ENCODE measurements at regions not wholly inside any gene's neighbourhood (a gene's known extent, or its start where the extent isn't known, plus 50 kb on each side); places are given as distances from the start of the nearest gene placed in this dataset. TPM values are rescaled to one million over a fixed set of nuclear protein-coding genes. Genes with fewer than 3 reads are reported as not detected.
A peak's percentile ranks its signal among the peaks of the same experiment; 100 is the strongest.
"Not testable (repeated sequence)": the region's sequence is repeated elsewhere in the genome, so short reads cannot be mapped to it uniquely, and the experiment has no call there.

DNA sequence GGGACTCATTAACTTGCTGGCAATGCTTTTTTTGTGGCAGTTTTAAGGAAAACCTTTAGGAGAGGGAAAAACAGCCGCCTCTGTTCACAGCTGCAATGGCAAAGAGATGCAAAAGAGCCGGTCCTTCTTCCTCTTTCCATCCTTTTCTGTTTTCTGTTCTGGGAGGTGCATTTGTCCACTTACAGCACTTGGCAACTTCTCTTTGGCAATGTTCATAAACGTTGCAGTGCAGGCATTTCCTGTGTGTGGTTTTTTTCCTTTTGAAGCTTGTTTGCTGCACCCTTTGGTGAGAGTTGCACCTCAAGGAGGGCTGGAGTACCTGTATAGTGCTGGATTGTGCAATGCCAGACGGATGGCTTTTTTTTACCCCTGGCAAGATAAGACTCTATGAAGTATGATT is 53.9 kb upstream of the HABP2 start:
- Histone ChIP-seq H3K27ac (ENCODE audit: low read depth in 1 of 2, low read length in 1 of 2) (no peak overlapping the region), H3K36me3 (ENCODE audit: control insufficient read depth in 4 of 4, insufficient read depth in 4 of 4, low read length in 4 of 4) (no peaks in the 10 kb centered on the region), H3K4me3 (no peak overlapping the region), H3K9ac (ENCODE audit: insufficient read depth in 1 of 2, low read length in 2 of 2) (no peak overlapping the region), H3K27me3 (ENCODE audit: control insufficient read depth in 3 of 3, insufficient read depth in 3 of 3, low read length in 2 of 3) (no peaks in the 10 kb centered on the region), H3K9me3 (ENCODE audit: control insufficient read depth in 4 of 4, insufficient read depth in 3 of 4, low read length in 3 of 4) (no peaks in the 10 kb centered on the region), H3K4me1 (ENCODE audit: control insufficient read depth in 5 of 5, insufficient read depth in 5 of 5, low read length in 5 of 5) (peaks cover 0 to 42% (median 12%) of the 10 kb centered on the region in 5 donors)
- peak; percentile 37 for ATAC-seq (ENCODE audit: insufficient read depth, low FRiP score)
- no peak for TF ChIP-seq CTCF (IDR thresholded peaks at IDR 0.05; ENCODE audit: control extremely low read depth, extremely low read depth)
- peak; percentile 55 to 83 (median 63) for DNase-seq
- WGBS, 2 donors = 5 to 17% methylated on average over 4 of the region's 4 CpGs

GRCh38 chr10:113499806-113500205 is 53.0 kb upstream of the HABP2 start:
- DNase-seq = no peak
- H3K27me3 ChIP-seq (ENCODE audit: control insufficient read depth in 3 of 3, insufficient read depth in 3 of 3, low read length in 2 of 3) = no peaks in the 10 kb centered on the region
- no peak overlapping the region for H3K27ac ChIP-seq (ENCODE audit: low read depth in 1 of 2, low read length in 1 of 2)
- H3K9ac ChIP-seq (ENCODE audit: insufficient read depth in 1 of 2, low read length in 2 of 2) = no peak overlapping the region
- H3K4me1 ChIP-seq (ENCODE audit: control insufficient read depth in 5 of 5, insufficient read depth in 5 of 5, low read length in 5 of 5) = peaks cover 0 to 39% (median 9%) of the 10 kb centered on the region in 5 donors
- TF ChIP-seq CTCF (IDR thresholded peaks at IDR 0.05; ENCODE audit: control extremely low read depth, extremely low read depth) = no peak
- peaks cover 0 to 2% (median 0%) of the 10 kb centered on the region in 4 donors for H3K9me3 ChIP-seq (ENCODE audit: control insufficient read depth in 4 of 4, insufficient read depth in 3 of 4, low read length in 3 of 4)
- no peak for ATAC-seq (ENCODE audit: insufficient read depth, low FRiP score)
- H3K36me3 ChIP-seq (ENCODE audit: control insufficient read depth in 4 of 4, insufficient read depth in 4 of 4, low read length in 4 of 4) = no peaks in the 10 kb centered on the region
- 61 to 77% methylated on average over 5 of the region's 5 CpGs for WGBS, 2 donors
- no peak overlapping the region for H3K4me3 ChIP-seq

DNA sequence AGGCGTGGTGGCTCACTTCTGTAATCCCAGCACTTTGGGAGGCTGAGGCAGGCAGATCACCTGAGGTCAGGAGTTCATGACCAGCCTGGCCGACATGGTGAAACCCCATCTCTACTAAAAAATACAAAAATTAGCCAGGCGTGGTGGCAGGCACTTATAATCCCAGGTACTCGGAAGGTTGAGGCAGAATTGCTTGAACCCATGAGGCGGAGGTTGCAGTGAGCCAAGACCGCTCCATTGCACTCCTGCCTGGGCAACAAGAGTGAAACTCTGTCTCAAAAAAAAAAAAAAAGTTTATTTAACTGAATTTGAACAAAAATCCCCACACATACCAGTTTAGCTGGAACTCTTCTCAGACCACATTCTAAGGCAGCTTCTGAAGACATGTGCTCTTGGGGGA is 51.8 kb upstream of the HABP2 start:
- peaks cover 0 to 30% (median 9%) of the 10 kb centered on the region in 5 donors for H3K4me1 ChIP-seq (ENCODE audit: control insufficient read depth in 5 of 5, insufficient read depth in 5 of 5, low read length in 5 of 5)
- not testable (repeated sequence) for DNase-seq; H3K27me3 ChIP-seq (ENCODE audit: control insufficient read depth in 3 of 3, insufficient read depth in 3 of 3, low read length in 2 of 3); H3K36me3 ChIP-seq (ENCODE audit: control insufficient read depth in 4 of 4, insufficient read depth in 4 of 4, low read length in 4 of 4); H3K9ac ChIP-seq (ENCODE audit: insufficient read depth in 1 of 2, low read length in 2 of 2); H3K9me3 ChIP-seq (ENCODE audit: control insufficient read depth in 4 of 4, insufficient read depth in 3 of 4, low read length in 3 of 4); H3K4me3 ChIP-seq; H3K27ac ChIP-seq (ENCODE audit: low read depth in 1 of 2, low read length in 1 of 2); ATAC-seq (ENCODE audit: insufficient read depth, low FRiP score)
- 95 to 97% methylated on average over 6 of the region's 6 CpGs for WGBS, 2 donors

Small RNA genes lying in the stretch of these regions (small RNA-seq; reads per million reads assigned to genes)
- gene RNU7-165P (ENCODE audit: low replicate concordance) = not detected
